HG02938 (cell line): ENCODE measurements at regions not wholly inside any gene's neighbourhood (a gene's known extent, or its start where the extent isn't known, plus 50 kb on each side); places are given as distances from the start of the nearest gene placed in this dataset.

Experiments used
- ATAC-seq: cut with Tn5 transposase; IDR thresholded peaks from one replicate; pipeline ENCODE4 v1.9.1; 2021; ENCODE audit warnings: mild to moderate bottlenecking, moderate library complexity; ENCODE audit not compliant: unreplicated experiment

DNA sequence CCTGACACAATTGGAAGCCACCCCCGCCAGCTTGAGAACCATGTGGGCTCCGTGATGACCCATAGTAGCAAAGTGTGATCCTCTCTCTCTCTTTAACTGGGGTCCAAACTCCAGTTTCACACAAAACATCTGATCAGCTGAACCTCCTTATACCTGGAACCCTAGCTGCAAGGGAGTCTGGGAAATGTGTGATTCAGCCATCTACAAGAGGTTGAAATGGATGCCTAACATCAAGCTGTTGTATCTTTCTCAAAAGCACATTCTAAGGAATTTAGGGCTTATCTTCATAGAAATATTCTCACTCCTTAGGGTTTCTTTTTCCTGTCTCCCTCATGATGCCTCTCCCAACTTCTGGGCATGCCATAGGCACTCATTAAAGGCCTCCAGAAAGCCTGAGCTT, 126.0 kb downstream of the BCOR start:
- ATAC-seq = no peak

DNA sequence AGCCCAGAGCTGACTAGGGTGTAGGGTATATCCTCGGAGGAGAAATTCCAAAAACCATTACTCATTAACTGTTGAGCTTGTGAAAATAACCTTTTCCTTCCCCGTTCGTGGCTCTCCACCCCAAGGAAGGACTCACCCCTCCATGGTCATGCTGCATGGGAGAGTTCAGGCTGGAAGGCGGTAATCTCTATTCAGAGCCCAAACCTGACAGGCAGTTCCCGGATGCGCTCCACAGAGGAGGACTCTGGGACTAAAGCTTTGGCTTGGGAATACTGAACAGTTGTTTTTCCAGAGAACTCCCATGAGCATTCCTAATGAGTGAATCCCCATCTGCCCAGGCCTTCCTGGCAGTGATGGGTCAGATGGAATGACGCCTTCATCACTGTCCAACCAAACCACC, 125.4 kb downstream of the BCOR start:
- no peak for ATAC-seq

DNA sequence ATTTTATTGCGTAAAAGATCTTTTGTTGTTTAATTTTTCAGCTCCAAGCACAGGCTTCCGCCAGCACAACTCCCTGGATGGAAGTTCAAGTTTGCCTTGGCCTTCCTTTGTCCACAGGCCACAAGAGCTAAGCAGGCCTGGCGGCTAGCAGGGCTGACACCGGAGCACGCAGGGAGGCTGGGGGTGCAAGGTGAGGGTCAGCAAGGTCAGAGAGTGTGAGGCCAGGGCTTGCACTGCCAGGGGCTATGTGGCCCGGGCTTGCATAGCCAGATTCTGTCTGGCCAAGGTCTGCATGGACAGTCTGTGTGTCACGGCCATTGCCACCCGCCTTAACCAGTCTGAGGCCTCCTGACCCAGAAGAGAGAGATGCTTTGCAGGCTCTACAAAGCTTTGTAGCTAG, 123.9 kb downstream of the BCOR start:
- ATAC-seq = no peak

DNA sequence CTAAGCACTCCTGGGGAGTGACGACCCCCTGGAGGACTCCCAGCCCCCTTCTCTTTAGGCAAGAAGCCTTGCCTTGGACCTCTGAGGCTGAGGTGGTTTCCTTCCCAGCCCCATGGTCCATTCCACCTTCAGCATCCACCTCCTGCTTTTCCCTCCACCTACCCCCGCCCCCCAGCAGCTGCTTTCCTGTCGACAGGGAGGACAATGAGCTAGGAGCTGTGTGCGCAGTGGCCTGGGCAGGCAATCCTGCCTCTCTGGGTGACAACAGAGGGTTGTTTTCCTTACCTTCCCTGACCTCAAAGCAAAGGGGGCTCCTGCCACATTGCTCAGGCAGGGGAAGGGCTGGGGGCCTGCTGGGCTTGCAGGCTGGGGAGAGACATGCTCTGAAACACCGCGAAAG, 123.5 kb downstream of the BCOR start:
- no peak for ATAC-seq

DNA sequence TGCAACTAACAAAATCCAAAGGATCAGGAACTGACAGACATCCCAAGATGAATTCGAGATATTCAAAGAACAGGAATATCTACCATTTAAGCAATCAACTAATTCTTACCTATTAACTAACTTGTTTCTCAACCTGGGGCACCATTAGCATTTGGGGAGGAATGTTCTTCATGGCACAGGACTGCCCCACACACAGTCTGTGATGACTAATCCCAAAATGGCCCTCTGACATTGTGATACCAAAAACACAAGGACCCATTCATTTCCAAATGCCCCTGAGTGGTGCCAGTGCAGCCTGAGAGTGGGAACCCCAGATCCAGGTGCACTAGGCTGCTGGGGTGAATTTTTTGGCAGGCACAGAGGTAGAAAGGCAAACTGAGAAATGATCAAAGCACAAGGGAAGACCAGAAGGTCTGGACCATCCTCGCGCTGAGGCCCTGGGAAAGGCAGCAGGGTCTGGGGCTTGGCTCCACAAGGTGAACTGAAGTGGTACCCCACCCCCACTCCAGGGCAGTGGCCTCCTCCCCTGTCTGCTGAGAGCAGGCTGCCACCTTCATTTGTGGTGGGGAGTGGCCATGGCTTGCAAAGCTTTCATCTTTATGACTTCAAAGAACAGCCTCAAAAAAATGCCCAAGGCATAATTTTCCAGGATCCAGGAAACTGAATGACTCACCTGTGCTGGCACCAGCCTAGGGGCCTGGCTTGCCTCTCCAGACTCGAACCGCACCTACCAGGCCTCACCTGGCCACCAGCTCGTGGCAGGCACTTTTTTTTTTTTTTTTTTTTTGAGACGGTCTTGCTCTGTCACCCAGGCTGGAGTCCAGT, 122.4 kb downstream of the BCOR start:
- no peak for ATAC-seq

DNA sequence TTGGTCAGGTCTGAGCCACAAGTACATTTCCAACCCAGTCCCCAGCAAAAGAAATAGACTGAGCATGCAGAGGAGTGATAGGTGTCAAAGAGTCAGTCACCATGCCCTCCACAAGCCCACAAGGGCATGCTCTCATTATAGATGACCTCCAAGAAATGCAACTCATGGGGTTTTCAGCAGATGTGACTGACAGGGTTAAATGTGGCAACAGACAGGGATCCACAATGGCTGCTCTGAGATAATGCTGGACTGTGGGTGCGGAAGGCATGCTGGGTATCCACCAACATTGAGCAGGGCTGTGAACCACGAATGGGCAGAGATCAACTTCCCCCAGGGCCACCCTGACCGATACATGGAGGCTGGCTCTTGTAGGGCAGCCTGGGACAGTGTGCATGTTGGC, 115.8 kb downstream of the BCOR start:
- ATAC-seq = no peak

DNA sequence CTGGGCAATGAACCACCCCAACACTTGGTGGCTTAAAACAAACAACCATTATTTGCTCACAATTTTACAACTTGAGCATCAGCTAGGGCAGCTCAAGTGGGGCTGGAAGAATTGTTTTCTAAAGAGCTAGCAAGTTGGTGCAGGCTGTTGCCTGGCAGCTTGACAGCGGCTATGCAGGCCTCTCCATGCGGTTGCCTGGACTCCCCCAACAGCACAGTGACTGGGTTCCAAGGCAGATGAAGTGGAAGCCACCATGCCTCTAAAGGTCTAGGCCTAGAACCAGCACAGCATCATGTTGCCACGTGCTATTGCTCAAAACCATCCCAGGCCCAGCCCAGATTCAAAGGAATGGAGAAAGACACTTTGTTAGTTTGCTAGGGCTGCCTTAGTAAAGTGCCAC, 114.8 kb downstream of the BCOR start:
- ATAC-seq = no peak

DNA sequence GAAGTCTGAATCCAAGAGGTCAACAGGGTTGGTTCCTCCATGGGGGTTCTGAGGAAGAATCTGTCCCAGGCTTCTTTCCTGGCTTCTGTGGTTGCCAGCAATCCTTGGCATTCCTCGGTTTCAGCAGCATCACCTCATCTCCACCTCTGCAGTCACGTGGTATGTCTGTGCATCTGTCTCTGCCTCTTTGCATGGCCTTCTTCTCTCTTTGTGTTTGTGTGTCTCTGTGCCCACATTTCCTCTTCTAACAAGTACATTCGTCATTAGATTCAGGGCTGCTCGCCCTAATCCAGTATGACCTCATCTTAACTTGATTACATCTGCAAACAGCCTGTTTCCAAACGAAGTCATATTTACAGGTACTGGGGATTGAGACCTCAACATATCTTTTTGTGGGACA, 114.0 kb downstream of the BCOR start:
- no peak for ATAC-seq

DNA sequence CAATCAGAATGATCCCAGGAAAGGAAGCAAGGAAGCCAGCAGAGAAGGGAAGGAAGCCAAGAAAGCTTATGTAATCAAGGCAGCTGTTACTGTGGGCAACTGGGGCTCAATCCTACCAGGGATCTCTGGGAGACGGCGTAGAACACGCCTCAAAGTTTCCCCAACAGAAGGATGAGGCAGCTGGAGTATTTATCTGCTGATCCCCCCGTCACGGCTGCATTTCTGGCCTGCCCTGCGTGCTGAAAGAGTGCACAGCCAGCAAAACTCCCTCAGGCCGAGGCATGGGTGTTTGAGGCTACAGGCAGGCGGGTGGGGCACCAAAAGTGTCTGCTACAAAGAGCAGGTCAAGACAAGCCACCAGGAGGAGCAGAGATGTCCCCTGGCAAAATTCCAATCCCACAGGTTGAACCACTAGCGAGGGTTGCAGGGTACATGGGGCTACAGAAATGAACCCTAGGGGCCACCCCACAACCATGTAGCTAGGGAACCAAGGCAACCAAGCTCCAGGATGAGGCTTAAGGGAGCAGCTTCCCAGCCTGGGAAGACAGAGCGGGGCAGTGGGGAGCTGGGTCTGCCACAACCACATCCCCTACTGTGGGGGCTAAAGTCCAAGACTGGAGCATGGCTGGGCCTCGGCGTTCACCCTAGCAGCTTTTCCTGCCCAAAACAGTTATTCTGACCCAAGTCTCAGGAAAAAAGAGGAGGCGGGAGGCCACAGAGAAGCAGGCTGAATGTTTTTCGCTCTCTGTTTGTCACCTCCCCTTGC, 113.4 kb downstream of the BCOR start:
- no peak for ATAC-seq

DNA sequence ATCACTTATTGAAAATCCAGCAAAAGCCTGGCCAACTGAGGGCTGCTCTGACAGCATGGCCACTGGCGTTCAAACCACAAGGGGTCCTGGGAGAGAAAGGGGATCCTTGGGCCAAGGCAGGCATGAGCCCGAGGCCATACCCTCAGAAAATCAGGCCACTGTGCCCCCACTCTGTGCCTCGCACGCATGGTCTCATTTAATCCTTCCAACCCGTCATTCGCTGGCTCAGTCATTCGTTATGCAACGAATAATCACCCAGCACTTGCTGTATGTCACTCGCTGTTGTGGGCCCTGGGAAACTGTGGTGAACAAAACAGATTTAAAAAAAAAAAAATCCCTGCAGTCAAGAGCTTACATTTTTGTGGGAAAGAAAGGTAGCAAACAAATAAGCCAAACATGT, 112.7 kb downstream of the BCOR start:
- ATAC-seq = no peak

DNA sequence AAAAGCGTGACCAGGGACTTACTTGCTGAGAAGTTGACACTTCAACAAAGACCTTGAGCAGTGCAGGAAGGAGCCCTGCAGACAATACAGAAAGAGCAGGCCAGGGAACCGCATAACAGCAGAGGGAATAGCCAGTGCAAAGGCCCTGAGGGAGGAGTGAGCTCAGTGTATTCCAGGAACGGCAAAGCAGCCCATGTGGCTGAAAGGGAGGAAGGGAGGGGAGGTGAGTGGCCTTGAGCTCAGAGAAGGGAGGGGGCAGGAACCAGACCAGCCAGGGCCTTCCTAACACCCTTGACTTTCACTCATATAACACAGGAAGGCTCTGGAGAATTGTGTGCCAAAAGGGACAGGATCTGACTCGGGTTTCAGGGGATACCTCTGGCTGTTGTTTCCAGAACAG, 112.2 kb downstream of the BCOR start:
- no peak for ATAC-seq

DNA sequence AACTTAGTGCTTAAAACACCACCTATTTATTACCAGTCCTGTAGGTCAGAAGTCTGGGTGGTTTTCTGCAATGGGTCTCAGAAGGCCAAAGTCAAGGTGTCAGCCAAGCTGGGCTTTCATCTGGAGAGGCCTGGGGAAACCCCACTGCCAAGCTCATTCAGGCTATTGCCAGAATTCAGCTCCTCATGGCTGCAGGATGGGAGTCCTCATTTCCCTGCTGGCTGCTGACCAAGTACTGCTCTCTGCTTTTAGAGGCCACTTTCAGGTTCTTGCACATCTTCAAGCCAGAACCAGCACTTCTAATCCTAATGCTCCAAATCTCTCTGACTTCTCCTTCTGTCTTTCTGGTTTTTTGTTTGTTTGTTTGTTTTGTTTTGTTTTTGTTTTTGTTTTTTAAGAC, 109.3 kb downstream of the BCOR start:
- ATAC-seq = no peak

DNA sequence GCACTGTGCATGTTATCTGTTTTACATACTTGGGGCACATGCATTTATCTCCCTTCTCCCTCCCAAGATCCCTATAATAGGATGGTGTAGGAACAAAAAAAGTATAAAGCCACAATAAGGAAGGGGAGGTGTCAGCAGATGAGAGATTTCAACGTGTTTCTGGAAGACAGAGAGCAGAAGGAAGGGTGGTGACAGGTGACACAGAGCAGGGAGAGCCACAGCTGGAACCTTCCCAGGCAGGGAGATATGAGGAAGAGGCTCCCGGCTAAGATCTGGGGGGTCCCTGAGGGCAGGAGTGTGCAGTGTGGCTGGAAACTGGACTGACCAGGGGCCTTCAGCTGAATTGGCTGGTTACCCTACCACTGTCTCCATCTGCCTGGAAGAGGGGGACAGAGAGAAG, 107.4 kb downstream of the BCOR start:
- no peak for ATAC-seq

DNA sequence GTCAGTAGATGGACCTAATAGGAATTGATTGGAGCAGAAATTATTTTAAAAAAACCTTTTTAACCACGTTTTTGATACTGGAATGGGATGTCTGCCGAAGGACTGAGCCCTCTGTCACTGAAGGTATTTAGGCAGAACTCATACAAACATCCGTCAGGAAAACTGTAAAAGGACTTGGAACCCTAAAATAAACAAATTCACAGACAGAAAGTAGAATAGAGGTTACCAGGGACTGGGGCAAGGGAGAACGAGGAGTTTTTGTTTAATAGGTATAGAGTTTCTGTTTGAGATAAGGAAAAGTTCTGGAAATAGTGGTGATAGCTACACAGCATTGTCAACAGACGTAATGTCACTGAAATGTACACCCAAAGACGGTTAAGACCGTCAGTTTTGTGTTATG, 105.5 kb downstream of the BCOR start:
- ATAC-seq = no peak

DNA sequence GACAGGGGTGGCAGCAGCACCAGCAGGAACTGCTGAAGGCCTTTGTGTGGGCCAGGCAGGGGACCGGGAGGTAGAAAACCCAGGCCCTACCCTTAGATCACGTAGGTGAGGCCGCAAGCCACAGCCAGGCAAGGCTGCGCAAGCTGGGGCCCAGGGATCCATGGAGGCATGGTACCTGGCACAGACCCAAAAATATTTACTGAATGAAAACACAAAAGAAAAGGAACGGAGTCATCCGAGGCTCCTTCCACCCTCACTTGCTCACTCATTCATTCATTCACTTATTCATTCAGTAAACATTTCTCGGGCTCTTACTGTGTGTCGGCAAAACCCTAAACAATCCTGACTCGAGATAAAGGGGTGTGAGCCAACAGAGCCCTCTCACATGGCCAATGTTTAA, 102.3 kb downstream of the BCOR start:
- ATAC-seq = no peak

DNA sequence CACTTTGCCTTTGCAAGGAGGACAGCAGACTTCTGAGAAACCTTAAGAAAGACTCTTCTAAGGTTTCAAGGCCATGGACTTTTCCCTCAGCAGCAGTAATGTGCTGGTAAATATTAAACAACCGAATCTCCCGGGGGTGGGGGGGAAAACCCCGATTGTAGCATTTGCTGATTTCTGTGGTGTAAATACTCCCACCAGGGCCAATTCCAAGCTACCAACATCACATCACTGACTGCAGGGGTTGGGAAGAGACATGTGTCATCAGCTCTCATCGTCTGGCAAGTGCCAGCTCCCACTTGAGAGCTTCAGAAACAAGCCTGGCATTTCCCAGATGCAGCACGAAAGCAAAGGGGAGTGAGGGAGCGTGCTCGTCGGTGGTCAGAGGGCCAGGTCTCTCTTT, 101.2 kb downstream of the BCOR start:
- no peak for ATAC-seq

DNA sequence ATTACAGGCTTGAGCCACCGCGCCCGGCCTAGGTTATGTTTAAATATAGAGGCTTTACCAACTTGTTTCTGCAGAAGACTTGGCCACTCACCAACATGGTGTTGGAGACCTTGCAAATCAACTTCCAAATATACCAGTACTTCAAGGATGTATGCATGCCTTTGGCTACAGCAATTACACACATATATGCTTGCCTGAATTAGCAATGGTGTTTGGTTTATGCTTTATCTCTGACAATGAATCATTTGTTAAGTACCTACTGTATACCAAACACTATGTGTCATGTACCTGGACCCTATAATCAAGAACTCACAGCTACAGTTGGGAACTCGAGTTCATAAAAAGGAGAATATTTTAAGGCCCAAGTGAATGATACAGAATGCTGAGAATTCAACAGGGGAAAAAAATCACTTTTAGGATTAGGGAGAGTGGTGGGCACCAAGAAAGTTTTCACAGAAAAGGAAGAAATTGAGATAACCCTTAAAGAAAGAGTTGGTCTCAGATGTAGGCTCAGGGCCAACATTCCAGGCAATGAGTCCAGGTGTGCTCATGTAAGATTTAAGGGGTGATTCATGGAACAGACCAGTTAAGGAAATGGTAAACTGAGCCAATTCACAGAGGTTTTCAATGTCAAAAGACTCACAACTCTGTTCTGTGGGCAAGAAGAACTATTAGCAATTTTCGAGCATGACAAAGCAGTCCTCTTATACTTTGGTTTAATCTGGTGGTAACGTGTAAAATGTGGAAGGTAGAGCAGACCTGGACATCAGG, 98.9 kb downstream of the BCOR start:
- no peak for ATAC-seq
